HG03135 (cell line): ENCODE measurements at regions not wholly inside any gene's neighbourhood (a gene's known extent, or its start where the extent isn't known, plus 50 kb on each side); places are given as distances from the start of the nearest gene placed in this dataset.
"Not testable (repeated sequence)": the region's sequence is repeated elsewhere in the genome, so short reads cannot be mapped to it uniquely, and the experiment has no call there.

Source experiments
- ATAC-seq: cut with Tn5 transposase; IDR thresholded peaks from one replicate; pipeline ENCODE4 v1.9.1; 2021; ENCODE audit warnings: mild to moderate bottlenecking, moderate library complexity; ENCODE audit not compliant: unreplicated experiment

- ATAC-seq = no peak
Measured at GRCh38 chr2:52343706-52344266, 1311.9 kb upstream of the NRXN1 start.

GRCh38 chr2:52343010-52343409 lies 1311.1 kb upstream of the NRXN1 start:
- ATAC-seq = no peak

- ATAC-seq = no peak
Measured at GRCh38 chr2:52342458-52342857, 1310.5 kb upstream of the NRXN1 start.

GRCh38 chr2:52341732-52342131 lies 1309.8 kb upstream of the NRXN1 start:
- ATAC-seq = no peak

DNA sequence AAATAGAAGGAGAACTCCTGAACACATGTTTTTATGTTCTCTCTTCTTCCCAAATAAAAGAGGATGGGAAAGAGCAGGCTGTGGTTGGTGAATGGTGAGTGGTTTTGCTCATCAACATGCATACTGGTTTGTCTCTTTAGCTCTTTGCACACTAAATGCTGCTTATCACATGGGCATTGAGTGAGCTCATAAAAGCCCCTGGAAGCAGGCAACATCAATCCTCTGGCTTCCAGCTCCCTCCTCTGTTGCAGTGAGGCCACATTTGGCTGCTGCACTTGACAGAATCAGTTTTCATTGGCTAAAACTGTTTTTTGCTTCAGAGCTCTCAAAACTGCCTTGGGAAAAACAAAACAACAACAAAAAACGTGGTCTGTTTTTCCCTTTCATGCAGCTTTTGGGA lies 1308.2 kb upstream of the NRXN1 start:
- ATAC-seq = no peak

DNA sequence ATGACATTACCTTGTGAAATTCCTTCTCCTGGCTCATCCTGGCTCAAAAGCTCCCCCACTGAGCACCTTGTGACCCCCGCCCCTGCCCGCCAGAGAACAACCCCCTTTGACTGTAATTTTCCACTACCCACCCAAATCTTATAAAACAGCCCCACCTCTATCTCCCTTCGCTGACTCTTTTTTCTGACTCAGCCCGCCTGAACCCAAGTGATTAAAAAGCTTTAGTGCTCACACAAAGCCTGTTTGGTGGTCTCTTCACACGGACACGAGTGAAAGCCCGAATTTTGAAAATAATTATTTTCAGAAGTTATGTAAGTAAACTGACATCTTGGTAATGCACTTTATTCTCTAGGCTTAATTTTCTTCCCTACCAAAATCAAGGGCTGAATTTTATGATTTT lies 1305.9 kb upstream of the NRXN1 start:
- not testable (repeated sequence) for ATAC-seq

GRCh38 chr2:52336951-52337350 lies 1305.0 kb upstream of the NRXN1 start:
- ATAC-seq = no peak

DNA sequence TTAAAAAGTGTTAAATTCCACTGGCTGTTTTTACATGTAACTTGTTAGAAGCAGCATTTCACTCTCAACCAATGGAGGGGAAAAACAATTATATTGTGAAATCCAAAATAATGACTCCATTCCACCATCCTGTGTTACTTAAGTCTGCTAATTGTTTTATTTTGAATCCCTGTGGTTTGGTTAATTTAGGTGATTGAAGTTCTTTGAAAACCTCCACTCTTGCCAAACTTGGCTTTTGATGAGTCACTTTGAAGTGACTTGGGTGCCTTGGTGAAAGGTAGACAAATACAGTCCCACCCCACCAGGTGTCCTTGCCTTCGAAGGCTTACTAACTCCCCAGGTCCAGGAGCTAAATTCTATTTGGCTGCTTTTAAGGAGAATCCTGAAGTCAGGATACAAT lies 1303.8 kb upstream of the NRXN1 start:
- no peak for ATAC-seq

DNA sequence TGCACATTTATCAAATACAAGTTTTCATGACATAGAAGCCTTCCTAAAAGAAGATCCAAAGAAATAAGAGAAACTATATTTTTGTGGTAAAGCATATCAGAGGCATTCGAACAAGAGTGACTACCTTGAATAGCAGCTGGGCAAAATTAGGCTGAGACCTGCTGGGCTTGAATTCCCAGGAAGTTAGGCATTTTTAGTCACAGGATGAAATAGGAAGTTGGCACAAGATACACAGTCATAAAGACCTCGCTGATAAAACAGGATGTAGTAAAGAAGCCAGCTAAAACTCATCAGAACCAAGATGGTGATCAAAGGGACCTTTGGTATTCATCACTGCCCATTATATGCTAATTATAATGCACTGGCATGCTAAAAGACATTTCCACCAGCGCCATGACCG lies 1302.3 kb upstream of the NRXN1 start:
- ATAC-seq = no peak

DNA sequence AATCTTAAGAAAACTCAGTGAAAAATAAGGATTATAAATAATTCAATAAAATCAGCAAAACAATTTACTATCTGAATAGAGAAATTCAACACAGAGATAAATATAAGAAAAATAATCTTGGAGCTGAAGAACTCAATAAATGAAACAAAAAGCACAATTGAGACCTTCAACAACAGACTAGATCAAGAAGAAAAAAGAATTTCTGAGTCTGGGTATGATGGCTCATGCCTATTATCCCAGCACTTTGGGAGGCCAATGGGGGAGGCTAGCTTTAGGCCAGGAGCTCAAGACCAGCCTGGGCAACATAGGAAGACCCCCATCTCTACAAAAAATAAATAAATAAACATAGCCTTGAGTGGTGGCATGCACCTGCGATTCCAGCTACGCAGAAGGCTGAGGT lies 1295.7 kb upstream of the NRXN1 start:
- no peak for ATAC-seq

- no peak for ATAC-seq
Measured at GRCh38 chr2:52314231-52314630, 1282.3 kb upstream of the NRXN1 start.

GRCh38 chr2:52312486-52312885 lies 1280.6 kb upstream of the NRXN1 start:
- no peak for ATAC-seq

DNA sequence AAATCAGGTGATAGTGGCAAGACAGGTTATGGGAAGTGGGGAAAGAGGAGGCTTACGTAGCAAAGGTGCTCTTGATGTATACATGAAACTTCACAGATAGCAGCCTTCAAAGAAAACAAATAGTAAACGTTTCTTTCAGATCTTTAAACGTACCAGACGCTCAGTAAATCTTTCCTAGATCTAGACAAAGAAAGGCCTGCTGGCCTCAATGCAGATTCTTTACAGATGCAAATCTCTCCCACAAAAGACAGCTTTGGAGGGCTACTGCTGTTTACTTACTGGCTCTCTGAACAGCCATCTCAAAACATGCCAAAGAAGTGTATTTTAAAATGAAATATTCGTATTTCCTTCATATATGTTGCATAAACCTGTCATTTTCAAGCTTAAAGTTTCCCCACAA lies 1279.9 kb upstream of the NRXN1 start:
- ATAC-seq = no peak

- ATAC-seq = no peak
Measured at GRCh38 chr2:52308156-52308555, 1276.2 kb upstream of the NRXN1 start.

- no peak for ATAC-seq
Measured at GRCh38 chr2:52294628-52295027, 1262.7 kb upstream of the NRXN1 start.

GRCh38 chr2:52292801-52293200 lies 1260.9 kb upstream of the NRXN1 start:
- ATAC-seq = no peak

GRCh38 chr2:52289741-52290140 lies 1257.8 kb upstream of the NRXN1 start:
- ATAC-seq = no peak

DNA sequence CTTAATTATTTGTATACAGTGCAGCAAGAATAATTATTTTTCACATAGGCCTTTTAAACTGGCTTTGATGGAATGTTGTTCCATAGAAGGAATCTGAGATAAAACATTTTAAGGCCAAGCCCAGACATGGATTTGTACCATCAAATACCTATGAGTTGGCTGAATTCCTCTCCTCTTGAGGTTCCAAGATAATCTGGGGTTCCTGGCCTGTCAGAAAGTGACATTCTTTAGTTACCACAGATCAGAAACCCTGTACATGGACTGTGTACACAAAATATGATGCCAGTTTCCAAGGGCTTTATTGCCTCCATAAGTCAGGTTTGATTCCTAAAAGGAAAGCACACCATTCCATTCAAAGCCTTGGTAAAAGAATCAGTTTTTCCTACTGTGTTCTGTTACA lies 1256.7 kb upstream of the NRXN1 start:
- ATAC-seq = no peak

GRCh38 chr2:52269696-52270485 lies 1238.0 kb upstream of the NRXN1 start:
- no peak for ATAC-seq

GRCh38 chr2:52264911-52265310 lies 1233.0 kb upstream of the NRXN1 start:
- no peak for ATAC-seq

- no peak for ATAC-seq
Measured at GRCh38 chr2:52264488-52264887, 1232.6 kb upstream of the NRXN1 start.

GRCh38 chr2:52260904-52261303 lies 1229.0 kb upstream of the NRXN1 start:
- ATAC-seq = no peak

DNA sequence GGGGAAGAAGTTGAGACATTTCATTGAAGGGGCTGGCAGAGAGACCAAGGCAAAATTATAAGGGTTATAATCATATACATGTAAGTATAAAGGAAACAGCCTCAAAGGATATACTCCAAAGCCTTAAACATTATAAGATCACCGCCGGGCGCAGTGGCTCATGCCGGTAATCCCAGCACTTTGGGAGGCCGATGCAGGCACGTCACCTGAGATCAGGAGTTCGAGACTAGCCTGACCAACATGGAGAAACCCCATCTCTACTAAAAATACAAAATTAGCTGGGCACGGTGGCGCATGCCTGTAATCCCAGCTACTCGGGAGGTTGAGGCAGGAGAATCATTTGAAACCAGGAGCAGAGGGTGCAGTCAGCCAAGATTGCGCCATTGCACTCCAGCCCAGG lies 1227.0 kb upstream of the NRXN1 start:
- ATAC-seq = not testable (repeated sequence)
